ENCODE measurements at regions not wholly inside any gene's neighbourhood (a gene's known extent, or its start where the extent isn't known, plus 50 kb on each side); places are given as distances from the start of the nearest gene placed in this dataset.

GRCh38 chr3:21036888-21037287 is 714.1 kb downstream of the ZNF385D start:
- Histone ChIP-seq H3K36me3 (ENCODE audit: control insufficient read depth in 2 of 3, insufficient read depth in 3 of 3, low read length in 3 of 3) (no peaks in the 10 kb centered on the region), H3K4me1 (ENCODE audit: control insufficient read depth in 2 of 3, insufficient read depth in 2 of 3, low read depth in 1 of 3, low read length in 3 of 3) (no peaks in the 10 kb centered on the region), H3K27me3 (ENCODE audit: control insufficient read depth, insufficient read depth, low read length) (no peaks in the 10 kb centered on the region), H3K9me3 (ENCODE audit: control insufficient read depth in 2 of 3, insufficient read depth in 1 of 3, low read length in 3 of 3) (no peaks in the 10 kb centered on the region), H3K9ac (ENCODE audit: low read length in 3 of 3) (no peak overlapping the region), H3K4me3 (ENCODE audit: low read length in 3 of 3) (no peak overlapping the region), H3K27ac (ENCODE audit: low read depth in 2 of 2, low read length in 2 of 2) (no peak overlapping the region)
- TF ChIP-seq CTCF (IDR thresholded peaks at IDR 0.05; ENCODE audit: borderline replicate concordance, extremely low read depth, insufficient read depth) = no peak
- no peak for DNase-seq
- intact Hi-C loops (cut with DNase I) = no loop called here
- no peak for FAIRE-seq

GRCh38 chr3:21028412-21028811 is 722.6 kb downstream of the ZNF385D start:
- Histone ChIP-seq H3K36me3 (ENCODE audit: control insufficient read depth in 2 of 3, insufficient read depth in 3 of 3, low read length in 3 of 3) (no peaks in the 10 kb centered on the region), H3K27ac (ENCODE audit: low read depth in 2 of 2, low read length in 2 of 2) (no peak overlapping the region), H3K4me1 (ENCODE audit: control insufficient read depth in 2 of 3, insufficient read depth in 2 of 3, low read depth in 1 of 3, low read length in 3 of 3) (no peaks in the 10 kb centered on the region), H3K4me3 (ENCODE audit: low read length in 3 of 3) (no peak overlapping the region), H3K9me3 (ENCODE audit: control insufficient read depth in 2 of 3, insufficient read depth in 1 of 3, low read length in 3 of 3) (no peaks in the 10 kb centered on the region), H3K27me3 (ENCODE audit: control insufficient read depth, insufficient read depth, low read length) (no peaks in the 10 kb centered on the region), H3K9ac (ENCODE audit: low read length in 3 of 3) (no peak overlapping the region)
- no peak for TF ChIP-seq CTCF (IDR thresholded peaks at IDR 0.05; ENCODE audit: borderline replicate concordance, extremely low read depth, insufficient read depth)
- DNase-seq (no peak), FAIRE-seq (no peak)
- intact Hi-C loops (cut with DNase I) = no loop called here

- Histone ChIP-seq H3K9ac (ENCODE audit: low read length in 3 of 3) (no peak overlapping the region), H3K36me3 (ENCODE audit: control insufficient read depth in 2 of 3, insufficient read depth in 3 of 3, low read length in 3 of 3) (no peaks in the 10 kb centered on the region), H3K4me1 (ENCODE audit: control insufficient read depth in 2 of 3, insufficient read depth in 2 of 3, low read depth in 1 of 3, low read length in 3 of 3) (no peaks in the 10 kb centered on the region), H3K4me3 (ENCODE audit: low read length in 3 of 3) (no peak overlapping the region), H3K27me3 (ENCODE audit: control insufficient read depth, insufficient read depth, low read length) (no peaks in the 10 kb centered on the region), H3K9me3 (ENCODE audit: control insufficient read depth in 2 of 3, insufficient read depth in 1 of 3, low read length in 3 of 3) (no peaks in the 10 kb centered on the region), H3K27ac (ENCODE audit: low read depth in 2 of 2, low read length in 2 of 2) (no peak overlapping the region)
- TF ChIP-seq CTCF (IDR thresholded peaks at IDR 0.05; ENCODE audit: borderline replicate concordance, extremely low read depth, insufficient read depth) = no peak
- DNase-seq (no peak), FAIRE-seq (no peak)
- intact Hi-C loops (cut with DNase I) = no loop called here
Measured at GRCh38 chr3:21024563-21024962, 726.4 kb downstream of the ZNF385D start.

- no peak for FAIRE-seq
Measured at GRCh38 chr3:21020681-21021080, 730.3 kb downstream of the ZNF385D start.

More at GRCh38 chr3:21020681-21021080, 730.3 kb downstream of the ZNF385D start:
- DNase-seq = no peak
- Histone ChIP-seq H3K27me3 (ENCODE audit: control insufficient read depth, insufficient read depth, low read length) (no peaks in the 10 kb centered on the region), H3K27ac (ENCODE audit: low read depth in 2 of 2, low read length in 2 of 2) (no peak overlapping the region), H3K9me3 (ENCODE audit: control insufficient read depth in 2 of 3, insufficient read depth in 1 of 3, low read length in 3 of 3) (no peaks in the 10 kb centered on the region), H3K4me1 (ENCODE audit: control insufficient read depth in 2 of 3, insufficient read depth in 2 of 3, low read depth in 1 of 3, low read length in 3 of 3) (no peaks in the 10 kb centered on the region), H3K9ac (ENCODE audit: low read length in 3 of 3) (no peak overlapping the region), H3K36me3 (ENCODE audit: control insufficient read depth in 2 of 3, insufficient read depth in 3 of 3, low read length in 3 of 3) (no peaks in the 10 kb centered on the region), H3K4me3 (ENCODE audit: low read length in 3 of 3) (no peak overlapping the region)
- intact Hi-C loops (cut with DNase I) = no loop called here
- no peak for TF ChIP-seq CTCF (IDR thresholded peaks at IDR 0.05; ENCODE audit: borderline replicate concordance, extremely low read depth, insufficient read depth)
